ENCODE measurements at regions not wholly inside any gene's neighbourhood (a gene's known extent, or its start where the extent isn't known, plus 50 kb on each side); places are given as distances from the start of the nearest gene placed in this dataset.

DNA sequence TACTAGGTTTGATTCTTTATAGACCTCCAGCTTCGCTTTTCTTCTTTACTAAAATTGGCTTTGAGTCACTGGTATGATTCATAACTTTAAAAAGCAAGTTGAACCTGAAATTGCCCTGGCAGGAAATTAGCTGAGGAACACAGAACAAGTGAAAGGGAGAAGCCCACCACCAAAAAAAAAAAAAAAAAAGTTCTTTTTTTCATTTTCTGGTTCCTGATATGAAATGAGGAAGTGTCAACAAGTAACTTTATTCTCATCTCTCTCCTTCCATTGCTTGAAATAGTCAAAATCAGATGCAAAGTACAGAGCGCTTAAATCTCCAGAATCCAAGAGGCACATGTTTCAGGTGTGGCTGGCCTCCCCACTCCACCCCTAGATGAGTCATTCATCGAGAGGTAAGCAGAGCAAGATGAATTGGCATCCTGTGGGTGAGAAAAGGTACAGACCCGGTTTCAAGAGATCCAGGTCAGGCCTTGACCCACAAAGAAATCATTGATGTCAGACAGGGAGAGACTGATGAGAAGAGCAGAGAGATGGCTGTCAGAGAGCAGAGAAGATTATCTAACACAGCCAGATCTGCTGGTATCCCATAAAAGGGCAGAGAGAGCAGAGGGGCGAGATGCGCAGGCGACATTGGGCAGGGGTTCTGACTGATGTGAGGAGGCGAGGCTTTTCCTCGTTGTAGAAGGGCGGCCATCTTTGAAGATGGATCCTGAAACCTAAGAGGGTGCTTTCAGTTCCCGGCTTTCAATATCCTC lies 54.8 kb upstream of the MBOAT1 start:
- TF ChIP-seq, protein P1, sequence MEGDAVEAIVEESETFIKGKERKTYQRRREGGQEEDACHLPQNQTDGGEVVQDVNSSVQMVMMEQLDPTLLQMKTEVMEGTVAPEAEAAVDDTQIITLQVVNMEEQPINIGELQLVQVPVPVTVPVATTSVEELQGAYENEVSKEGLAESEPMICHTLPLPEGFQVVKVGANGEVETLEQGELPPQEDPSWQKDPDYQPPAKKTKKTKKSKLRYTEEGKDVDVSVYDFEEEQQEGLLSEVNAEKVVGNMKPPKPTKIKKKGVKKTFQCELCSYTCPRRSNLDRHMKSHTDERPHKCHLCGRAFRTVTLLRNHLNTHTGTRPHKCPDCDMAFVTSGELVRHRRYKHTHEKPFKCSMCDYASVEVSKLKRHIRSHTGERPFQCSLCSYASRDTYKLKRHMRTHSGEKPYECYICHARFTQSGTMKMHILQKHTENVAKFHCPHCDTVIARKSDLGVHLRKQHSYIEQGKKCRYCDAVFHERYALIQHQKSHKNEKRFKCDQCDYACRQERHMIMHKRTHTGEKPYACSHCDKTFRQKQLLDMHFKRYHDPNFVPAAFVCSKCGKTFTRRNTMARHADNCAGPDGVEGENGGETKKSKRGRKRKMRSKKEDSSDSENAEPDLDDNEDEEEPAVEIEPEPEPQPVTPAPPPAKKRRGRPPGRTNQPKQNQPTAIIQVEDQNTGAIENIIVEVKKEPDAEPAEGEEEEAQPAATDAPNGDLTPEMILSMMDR (IDR thresholded peaks at IDR 0.05; ENCODE audit: low read depth, low read length), result no peak
- TF ChIP-seq POLR2A (IDR thresholded peaks at IDR 0.05; ENCODE audit: extremely low read depth, insufficient read length) (no peak), MYC (IDR thresholded peaks at IDR 0.05; ENCODE audit: low read depth, low read length) (no peak)

All from NB4 (cell line).